ENCODE measurements at regions not wholly inside any gene's neighbourhood (a gene's known extent, or its start where the extent isn't known, plus 50 kb on each side); places are given as distances from the start of the nearest gene placed in this dataset.

GRCh38 chr3:36155515-36155914 lies 224.8 kb upstream of the STAC start:
- Histone ChIP-seq H2AFZ (ENCODE audit: low read length) (no peak overlapping the region), H2AK5ac (ENCODE audit: low read depth, low read length) (no peak overlapping the region), H3K9ac (replicated peaks in 1 of 4; ENCODE audit: extremely low read depth in 1 of 4, low read depth in 3 of 4, low read length in 3 of 4) (no peak overlapping the region), H2BK20ac (ENCODE audit: low read length) (no peak overlapping the region), H3K14ac (ENCODE audit: insufficient read length) (no peak overlapping the region), H3K23ac (ENCODE audit: insufficient read length) (no peak overlapping the region), H4K5ac (ENCODE audit: insufficient read length, low read depth, low read length) (no peak overlapping the region), H4K20me1 (replicated peaks in 1 of 2; ENCODE audit: control insufficient read depth in 1 of 2, insufficient read depth in 2 of 2, low read length in 2 of 2) (no peaks in the 10 kb centered on the region), H3K79me2 (ENCODE audit: control insufficient read depth in 1 of 2, insufficient read depth in 2 of 2, low read length in 2 of 2) (no peaks in the 10 kb centered on the region), H3K56ac (replicated peaks; ENCODE audit: insufficient read length, low read depth, low read length) (no peak overlapping the region), H3K4ac (replicated peaks; ENCODE audit: insufficient read length, low read depth, low read length) (no peak overlapping the region), H3K4me2 (ENCODE audit: insufficient read depth in 1 of 2, low read depth in 2 of 2, low read length in 2 of 2) (no peak overlapping the region), H3K9me3 (ENCODE audit: insufficient read depth in 2 of 2, low read depth in 1 of 2, low read length in 1 of 2) (no peaks in the 10 kb centered on the region), H3K27me3 (replicated peaks in 1 of 4; ENCODE audit: control insufficient read depth in 3 of 4, extremely low read depth in 1 of 4, insufficient read depth in 3 of 4, low read length in 3 of 4) (peaks cover 0 to 1% (median 0%) of the 10 kb centered on the region in 4 experiments; a peak in 1 of 7 replicates), H3K36me3 (ENCODE audit: control insufficient read depth in 2 of 4, insufficient read depth in 4 of 4, low read length in 3 of 4) (no peaks in the 10 kb centered on the region), H2BK5ac (ENCODE audit: low read depth, low read length) (no peak overlapping the region), H2BK120ac (replicated peaks; ENCODE audit: low read depth, low read length) (no peak overlapping the region), H4K8ac (ENCODE audit: extremely low read depth, insufficient read depth, low read length) (no peak overlapping the region), H3K27ac (ENCODE audit: low read depth, low read length) (no peak overlapping the region), H3K79me1 (ENCODE audit: low read depth, low read length) (no peaks in the 10 kb centered on the region), H3K23me2 (ENCODE audit: low read depth, low read length) (no peaks in the 10 kb centered on the region), H2BK12ac (ENCODE audit: low read depth, low read length) (no peak overlapping the region), H3K4me1 (replicated peaks in 1 of 4; ENCODE audit: control insufficient read depth in 3 of 4, insufficient read depth in 4 of 4, low read length in 3 of 4) (no peaks in the 10 kb centered on the region), H2BK15ac (ENCODE audit: low read length) (no peak overlapping the region), H3K4me3 (ENCODE audit: extremely low read depth in 1 of 4, insufficient read depth in 2 of 4, low read depth in 3 of 4, low read length in 4 of 4) (no peak overlapping the region), H4K91ac (replicated peaks; ENCODE audit: insufficient read length, low read length) (no peak overlapping the region), H3K18ac (ENCODE audit: extremely low read depth, low read length) (no peak overlapping the region)
- DNase-seq (ENCODE audit: low read depth in 1 of 2, low spot score in 2 of 2) (no peak), FAIRE-seq (no peak)
- TF ChIP-seq MAFK (IDR thresholded peaks at IDR 0.05; ENCODE audit: low read depth, low read length): no peak
- no peak for TF ChIP-seq RNF2 (IDR thresholded peaks at IDR 0.05; ENCODE audit: borderline replicate concordance, low read depth, low read length, missing control alignments, poor library complexity, severe bottlenecking)
- TF ChIP-seq RFX5 (IDR thresholded peaks at IDR 0.05; ENCODE audit: borderline replicate concordance, low read depth, low read length): no peak
- TF ChIP-seq, protein P1, sequence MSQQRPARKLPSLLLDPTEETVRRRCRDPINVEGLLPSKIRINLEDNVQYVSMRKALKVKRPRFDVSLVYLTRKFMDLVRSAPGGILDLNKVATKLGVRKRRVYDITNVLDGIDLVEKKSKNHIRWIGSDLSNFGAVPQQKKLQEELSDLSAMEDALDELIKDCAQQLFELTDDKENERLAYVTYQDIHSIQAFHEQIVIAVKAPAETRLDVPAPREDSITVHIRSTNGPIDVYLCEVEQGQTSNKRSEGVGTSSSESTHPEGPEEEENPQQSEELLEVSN (IDR thresholded peaks at IDR 0.05): no peak
- no peak for TF ChIP-seq CHD2 (IDR thresholded peaks at IDR 0.05; ENCODE audit: low read length)
- TF ChIP-seq SRF (IDR thresholded peaks at IDR 0.05; ENCODE audit: low read depth, low read length): no peak
- no peak for TF ChIP-seq KDM1A (IDR thresholded peaks at IDR 0.05; ENCODE audit: borderline replicate concordance, low read length)
- TF ChIP-seq PHF8 (conservative IDR thresholded peaks at IDR 0.05; ENCODE audit: low read depth, low read length): no peak
- TF ChIP-seq CTBP2 (IDR thresholded peaks at IDR 0.05; ENCODE audit: borderline replicate concordance, insufficient read depth, insufficient read length, low read length): no peak
- TF ChIP-seq ZNF274 (IDR thresholded peaks at IDR 0.05; ENCODE audit: borderline replicate concordance, extremely low read depth, low read length): no peak
- no peak for TF ChIP-seq EZH2 (IDR thresholded peaks at IDR 0.05; ENCODE audit: low read depth, low read length, severe bottlenecking)
- no peak for TF ChIP-seq POLR2AphosphoS5 (IDR thresholded peaks at IDR 0.05; ENCODE audit: low read depth, low read length)
- CTCF ChIA-PET (ENCODE audit: partially characterized antibody): no interaction called here
- POLR2A ChIA-PET (ENCODE audit: partially characterized antibody): no interaction called here

All from H1 (cell line).